GM12878 (cell line): ENCODE measurements at regions not wholly inside any gene's neighbourhood (a gene's known extent, or its start where the extent isn't known, plus 50 kb on each side); places are given as distances from the start of the nearest gene placed in this dataset.

Source experiments
- ATAC-seq: fragments of 200-7000 bp; cut with Tn5 transposase; 3 replicates; pipeline ENCODE4 v1.9.1; 2020; ENCODE audit warnings: mild to moderate bottlenecking, moderate library complexity
- BruUV-seq: library from RNA; stranded (reverse); fragments of 400-500 nt; replicated peaks from 2 replicates; lab custom pipeline; 2021; lab: Mats Ljungman, UMichigan
- CTCF ChIA-PET: fragments of 300-600 bp; sonication (Branson Sonifier 250); formaldehyde crosslinking; extraction: SDS; loops from one replicate; lab custom pipeline; 2021; ENCODE audit warnings: inconsistent platforms; lab: Yijun Ruan, JAX
- POLR2A ChIA-PET: fragments of 350-600 bp; formaldehyde crosslinking; extraction: SDS; loops from one replicate; lab custom pipeline; 2021; ENCODE audit warnings: inconsistent platforms; lab: Charles Lee
- RAD21 ChIA-PET: fragments of 300-600 bp; sonication (Branson Sonifier 250); formaldehyde crosslinking; loops from one replicate; lab custom pipeline; 2023; ENCODE audit warnings: antibody characterized with exemption; ENCODE audit not compliant: unreplicated experiment; lab: Charles Lee
- SMC1A ChIA-PET: fragments of 300-600 bp; sonication (Branson Sonifier 250); formaldehyde crosslinking; loops from one replicate; lab custom pipeline; 2023; ENCODE audit not compliant: unreplicated experiment, uncharacterized antibody; lab: Charles Lee
- DNase-seq: peaks from one replicate; pipeline ENCODE4 v3.0.0-alpha.2; 2011; ENCODE audit warnings: low read depth, low spot score
- FAIRE-seq: peaks from 3 replicates; lab custom pipeline; 2011; peaks lifted over from hg19 to GRCh38; lab: Jason Lieb, UNC
- H2AFZ ChIP-seq: 2 replicates; pipeline ENCODE4 v1.6.0; 2011; ENCODE audit warnings: low read depth, low read length, control low read depth; ENCODE audit not compliant: control insufficient read depth
- H3K27ac ChIP-seq: 2 replicates; pipeline ENCODE4 v1.5.1; 2011; ENCODE audit warnings: control low read depth; ENCODE audit not compliant: control insufficient read depth, insufficient read depth
- H3K27me3 ChIP-seq, 2 experiments: replicated peaks in 1 of 2; 2 replicates each; pipeline versions ENCODE4 v1.6.0 to v1.6.1; 2011; ENCODE audit warnings: low read length in 1 of 2; ENCODE audit not compliant: control insufficient read depth in 2 of 2, insufficient read depth in 2 of 2
- H3K36me3 ChIP-seq, 2 experiments: 2 replicates each; pipeline ENCODE4 v1.5.1; 2011; ENCODE audit warnings: low read length in 1 of 2; ENCODE audit not compliant: control insufficient read depth in 2 of 2, insufficient read depth in 2 of 2
- H3K4me1 ChIP-seq: 2 replicates; pipeline ENCODE4 v1.6.1; 2011; ENCODE audit warnings: mild to moderate bottlenecking, low read length, moderate library complexity, mixed read lengths; ENCODE audit not compliant: control insufficient read depth, insufficient read depth
- H3K4me2 ChIP-seq: 2 replicates; pipeline ENCODE4 v1.6.0; 2011; ENCODE audit warnings: control low read depth; ENCODE audit not compliant: control insufficient read depth, insufficient read depth
- H3K4me3 ChIP-seq: fragments of 200-600 bp; sonication (generic); 2 replicates; pipeline ENCODE4 v1.5.1; 2016
- H3K79me2 ChIP-seq: 2 replicates; pipeline ENCODE4 v1.6.0; 2011; ENCODE audit warnings: low read length; ENCODE audit not compliant: control insufficient read depth, insufficient read depth
- H3K9ac ChIP-seq: 2 replicates; pipeline ENCODE4 v1.8.0; 2011; ENCODE audit warnings: low read length, control low read depth, mixed read lengths; ENCODE audit not compliant: control insufficient read depth, insufficient read depth
- H3K9me3 ChIP-seq: replicated peaks from 3 replicates; pipeline ENCODE4 v1.5.1; 2011; ENCODE audit warnings: mild to moderate bottlenecking, low read length; ENCODE audit not compliant: control insufficient read depth, insufficient read depth
- H4K20me1 ChIP-seq: 2 replicates; pipeline ENCODE4 v1.6.0; 2011; ENCODE audit not compliant: control insufficient read depth, insufficient read depth
- CREM ChIP-seq: IDR thresholded peaks from 2 replicates; pipeline ENCODE4 v1.6.1; 2014; ENCODE audit warnings: antibody characterized with exemption, low read depth
- ELK1 ChIP-seq: IDR thresholded peaks from 2 replicates; pipeline ENCODE4 v1.6.1; 2012; ENCODE audit warnings: low read depth, low read length, improper control_type of control experiment
- ESRRA ChIP-seq: IDR thresholded peaks from 2 replicates; pipeline ENCODE4 v1.6.1; 2012; ENCODE audit warnings: mild to moderate bottlenecking, low read length, improper control_type of control experiment
- EZH2 ChIP-seq: IDR thresholded peaks from 2 replicates; pipeline ENCODE4 v1.6.1; 2012; ENCODE audit warnings: low read depth, mild to moderate bottlenecking, control low read depth, inconsistent platforms, low read length, borderline replicate concordance; ENCODE audit not compliant: control insufficient read depth
- MEF2B ChIP-seq: fragments of 450-650 bp; IDR thresholded peaks from 2 replicates; pipeline ENCODE4 v1.6.1; 2018; ENCODE audit warnings: mild to moderate bottlenecking, moderate library complexity; ENCODE audit not compliant: partially characterized antibody, poor library complexity, severe bottlenecking
- RAD51 ChIP-seq: fragments of 450-650 bp; IDR thresholded peaks from 2 replicates; pipeline ENCODE4 v1.6.1; 2016; ENCODE audit warnings: moderate library complexity, mild to moderate bottlenecking, inconsistent platforms
- YY1 ChIP-seq: IDR thresholded peaks from 2 replicates; pipeline ENCODE4 v1.6.1; 2011; ENCODE audit warnings: low read depth, mild to moderate bottlenecking, low read length
- ZNF207 ChIP-seq: fragments of 450-650 bp; IDR thresholded peaks from 2 replicates; pipeline ENCODE4 v1.6.1; 2014; ENCODE audit warnings: antibody characterized with exemption, mild to moderate bottlenecking, borderline replicate concordance
- ZNF687 ChIP-seq: fragments of 450-650 bp; IDR thresholded peaks from 2 replicates; pipeline ENCODE4 v1.6.1; 2017; ENCODE audit warnings: mild to moderate bottlenecking, moderate library complexity
- ZZZ3 ChIP-seq: IDR thresholded peaks from 2 replicates; pipeline ENCODE4 v1.6.1; 2011; ENCODE audit warnings: low read depth; ENCODE audit not compliant: control insufficient read depth, insufficient read length
- WGBS: methylation state at CpG from one replicate; pipeline ENCODE4 v1.1.6; 2016; ENCODE audit warnings: low lambda C conversion rate; ENCODE audit not compliant: insufficient replicate concordance, insufficient coverage; ENCODE audit errors: missing lambda C conversion rate; 5-methylcytosine and 5-hydroxymethylcytosine counted together
- in situ Hi-C: fragments of 300-500 bp; cut with MboI; formaldehyde crosslinking; loops from 9 replicates; pipeline ENCODE4 v1.14.3; 2018; ENCODE audit warnings: mixed read lengths
- intact Hi-C: fragments of 100-400 bp; cut with micrococcal nuclease; formaldehyde crosslinking; loops from one replicate; pipeline ENCODE4 v1.14.2; 2022; ENCODE audit not compliant: unreplicated experiment
- TF ChIP-seq, protein P1 (sequence below): fragments of 450-650 bp; IDR thresholded peaks from 2 replicates; pipeline ENCODE4 v1.6.1; 2016; ENCODE audit warnings: mild to moderate bottlenecking
- TF ChIP-seq, protein P2 (sequence below): IDR thresholded peaks from 2 replicates; pipeline ENCODE4 v1.6.1; 2011; ENCODE audit warnings: borderline replicate concordance, low read depth, mild to moderate bottlenecking, moderate library complexity, low read length; ENCODE audit not compliant: insufficient read depth, poor library complexity, severe bottlenecking

- no peaks in the 10 kb centered on the region for H4K20me1 ChIP-seq
- in situ Hi-C loops: no loop called here
- CTCF ChIA-PET: interaction anchor here (1.0 kb wide), 1 partner anchor 12 kb away, joined by 3 read pairs; no protein-coding TSS in a partner anchor
- H3K9ac ChIP-seq: no peak overlapping the region
- POLR2A ChIA-PET: no interaction called here
- no peaks in the 10 kb centered on the region for H3K9me3 ChIP-seq
- H3K79me2 ChIP-seq: no peaks in the 10 kb centered on the region
- no peaks in the 10 kb centered on the region for H3K27me3 ChIP-seq
- H3K4me3 ChIP-seq: no peak overlapping the region
- SMC1A ChIA-PET: interaction anchor here (0.9 to 3.2 kb wide), 4 partner anchors 10 to 33 kb away, joined by 3 to 15 read pairs (median 5); no protein-coding TSS in a partner anchor
- no peak overlapping the region for H2AFZ ChIP-seq
- FAIRE-seq: no peak
- intact Hi-C loops: loop anchor here (5.0 kb wide), 1 partner anchor 144 kb away; no protein-coding TSS in a partner anchor
- WGBS: 23% methylated on average over 2 of the region's 2 CpGs
- ATAC-seq: no peak
- H3K27ac ChIP-seq: no peak overlapping the region
- H3K36me3 ChIP-seq: no peaks in the 10 kb centered on the region
- BruUV-seq: no TSS peak
- RAD21 ChIA-PET: no interaction called here
- no peaks in the 10 kb centered on the region for H3K4me1 ChIP-seq
- TF ChIP-seq MEF2B (no peak), ZNF687 (no peak), CREM (no peak), ELK1 (no peak), YY1 (no peak), ESRRA (no peak), ZNF207 (no peak), RAD51 (no peak), ZZZ3 (no peak), EZH2 (no peak)
- TF ChIP-seq, protein P1, sequence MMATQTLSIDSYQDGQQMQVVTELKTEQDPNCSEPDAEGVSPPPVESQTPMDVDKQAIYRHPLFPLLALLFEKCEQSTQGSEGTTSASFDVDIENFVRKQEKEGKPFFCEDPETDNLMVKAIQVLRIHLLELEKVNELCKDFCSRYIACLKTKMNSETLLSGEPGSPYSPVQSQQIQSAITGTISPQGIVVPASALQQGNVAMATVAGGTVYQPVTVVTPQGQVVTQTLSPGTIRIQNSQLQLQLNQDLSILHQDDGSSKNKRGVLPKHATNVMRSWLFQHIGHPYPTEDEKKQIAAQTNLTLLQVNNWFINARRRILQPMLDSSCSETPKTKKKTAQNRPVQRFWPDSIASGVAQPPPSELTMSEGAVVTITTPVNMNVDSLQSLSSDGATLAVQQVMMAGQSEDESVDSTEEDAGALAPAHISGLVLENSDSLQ: no peak
- TF ChIP-seq, protein P2, sequence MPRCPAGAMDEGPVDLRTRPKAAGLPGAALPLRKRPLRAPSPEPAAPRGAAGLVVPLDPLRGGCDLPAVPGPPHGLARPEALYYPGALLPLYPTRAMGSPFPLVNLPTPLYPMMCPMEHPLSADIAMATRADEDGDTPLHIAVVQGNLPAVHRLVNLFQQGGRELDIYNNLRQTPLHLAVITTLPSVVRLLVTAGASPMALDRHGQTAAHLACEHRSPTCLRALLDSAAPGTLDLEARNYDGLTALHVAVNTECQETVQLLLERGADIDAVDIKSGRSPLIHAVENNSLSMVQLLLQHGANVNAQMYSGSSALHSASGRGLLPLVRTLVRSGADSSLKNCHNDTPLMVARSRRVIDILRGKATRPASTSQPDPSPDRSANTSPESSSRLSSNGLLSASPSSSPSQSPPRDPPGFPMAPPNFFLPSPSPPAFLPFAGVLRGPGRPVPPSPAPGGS: no peak
- DNase-seq: no peak
- no peak overlapping the region for H3K4me2 ChIP-seq
Measured at GRCh38 chr2:199113111-199113510, 344.6 kb downstream of the SATB2 start.
